ENCODE measurements at regions not wholly inside any gene's neighbourhood (a gene's known extent, or its start where the extent isn't known, plus 50 kb on each side); places are given as distances from the start of the nearest gene placed in this dataset.

DNA sequence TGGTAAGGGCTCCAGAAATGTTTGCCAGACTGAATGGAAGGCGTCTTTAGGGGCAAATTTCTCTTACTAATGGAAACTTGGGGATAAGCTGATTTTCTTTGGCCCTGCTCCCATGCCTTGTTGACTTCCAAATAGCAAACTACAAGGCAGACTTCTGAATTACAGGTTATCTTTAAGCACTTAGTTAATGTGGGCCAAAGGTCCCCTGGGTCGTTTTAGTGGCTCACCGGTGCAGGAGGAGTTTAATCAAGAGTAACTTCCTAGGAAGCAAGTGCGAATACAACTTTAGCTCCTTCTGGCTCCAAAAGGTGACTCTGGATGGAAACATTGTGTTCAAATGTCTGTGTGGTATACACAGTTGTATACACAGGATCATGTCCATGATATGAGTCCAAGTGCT lies 323.6 kb downstream of the SLITRK2 start:
- TF ChIP-seq, protein P1, sequence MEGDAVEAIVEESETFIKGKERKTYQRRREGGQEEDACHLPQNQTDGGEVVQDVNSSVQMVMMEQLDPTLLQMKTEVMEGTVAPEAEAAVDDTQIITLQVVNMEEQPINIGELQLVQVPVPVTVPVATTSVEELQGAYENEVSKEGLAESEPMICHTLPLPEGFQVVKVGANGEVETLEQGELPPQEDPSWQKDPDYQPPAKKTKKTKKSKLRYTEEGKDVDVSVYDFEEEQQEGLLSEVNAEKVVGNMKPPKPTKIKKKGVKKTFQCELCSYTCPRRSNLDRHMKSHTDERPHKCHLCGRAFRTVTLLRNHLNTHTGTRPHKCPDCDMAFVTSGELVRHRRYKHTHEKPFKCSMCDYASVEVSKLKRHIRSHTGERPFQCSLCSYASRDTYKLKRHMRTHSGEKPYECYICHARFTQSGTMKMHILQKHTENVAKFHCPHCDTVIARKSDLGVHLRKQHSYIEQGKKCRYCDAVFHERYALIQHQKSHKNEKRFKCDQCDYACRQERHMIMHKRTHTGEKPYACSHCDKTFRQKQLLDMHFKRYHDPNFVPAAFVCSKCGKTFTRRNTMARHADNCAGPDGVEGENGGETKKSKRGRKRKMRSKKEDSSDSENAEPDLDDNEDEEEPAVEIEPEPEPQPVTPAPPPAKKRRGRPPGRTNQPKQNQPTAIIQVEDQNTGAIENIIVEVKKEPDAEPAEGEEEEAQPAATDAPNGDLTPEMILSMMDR (IDR thresholded peaks at IDR 0.05; ENCODE audit: low read length) = no peak
- TF ChIP-seq EZH2 (IDR thresholded peaks at IDR 0.05; ENCODE audit: borderline replicate concordance, low read length) = no peak

Data from OCI-LY1 (cell line).